WTC11 (cell line): ENCODE measurements at regions not wholly inside any gene's neighbourhood (a gene's known extent, or its start where the extent isn't known, plus 50 kb on each side); places are given as distances from the start of the nearest gene placed in this dataset.

ENCODE experiments used
- ATAC-seq: fragments of 200-7000 bp; cut with Tn5 transposase; 2 replicates; pipeline ENCODE4 v1.10.0; 2021; ENCODE audit warnings: mild to moderate bottlenecking, moderate library complexity
- CTCF ChIA-PET: fragments of 300-600 bp; sonication (Branson Sonifier 250); formaldehyde crosslinking; loops from one replicate; lab custom pipeline; 2021; ENCODE audit warnings: antibody characterized with exemption; lab: Charles Lee
- POLR2A ChIA-PET: fragments of 350-600 bp; sonication (Branson Sonifier 250); formaldehyde crosslinking; loops from one replicate; lab custom pipeline; 2021; ENCODE audit warnings: antibody characterized with exemption; lab: Charles Lee
- DNase-seq: peaks from one replicate; pipeline ENCODE4 v3.0.0; 2021; ENCODE audit warnings: low spot score
- H3K27ac Mint-ChIP-seq: 2 replicates; pipeline ENCODE4 v1.8.0; 2021; ENCODE audit warnings: mixed read lengths
- H3K27me3 Mint-ChIP-seq: 2 replicates; pipeline ENCODE4 v1.8.0; 2021; ENCODE audit warnings: low read depth, mild to moderate bottlenecking, moderate library complexity, mixed read lengths
- H3K36me3 Mint-ChIP-seq: 2 replicates; pipeline ENCODE4 v1.8.0; 2021; ENCODE audit warnings: mixed read lengths
- H3K4me1 Mint-ChIP-seq: 2 replicates; pipeline ENCODE4 v1.8.0; 2022; ENCODE audit warnings: mixed read lengths
- H3K4me3 Mint-ChIP-seq: 2 replicates; pipeline ENCODE4 v1.8.0; 2021; ENCODE audit warnings: mild to moderate bottlenecking, moderate library complexity, mixed read lengths
- H3K9me3 Mint-ChIP-seq: 2 replicates; pipeline ENCODE4 v1.8.0; 2021; ENCODE audit warnings: mixed read lengths
- CREM ChIP-seq: sonication (generic); formaldehyde crosslinking; IDR thresholded peaks from 2 replicates; pipeline ENCODE4 v1.8.1; 2022; ENCODE audit warnings: mild to moderate bottlenecking, missing genetic modification reagents, moderate library complexity
- ETV6 ChIP-seq: sonication (generic); formaldehyde crosslinking; IDR thresholded peaks from 2 replicates; pipeline ENCODE4 v1.8.1; 2022; ENCODE audit warnings: mild to moderate bottlenecking, missing genetic modification reagents
- GRHL2 ChIP-seq: fragments of 250-450 bp; sonication (Bioruptor Pico); IDR thresholded peaks from 2 replicates; pipeline ENCODE4 v1.8.0; 2022; ENCODE audit warnings: mild to moderate bottlenecking, moderate library complexity; ENCODE audit not compliant: insufficient replicate concordance, severe bottlenecking
- JAZF1 ChIP-seq: fragments of 250-450 bp; sonication (Bioruptor Pico); IDR thresholded peaks from 2 replicates; pipeline ENCODE4 v1.9.0; 2021; ENCODE audit warnings: moderate library complexity, mild to moderate bottlenecking, inconsistent platforms
- NR1H2 ChIP-seq: sonication (generic); formaldehyde crosslinking; IDR thresholded peaks from 2 replicates; pipeline ENCODE4 v1.9.0; 2021; ENCODE audit warnings: mild to moderate bottlenecking, moderate library complexity, missing genetic modification reagents
- RORB ChIP-seq: fragments of 250-450 bp; sonication (Bioruptor Pico); IDR thresholded peaks from 2 replicates; pipeline ENCODE4 v1.9.0; 2021; ENCODE audit warnings: mild to moderate bottlenecking
- SOX15 ChIP-seq: fragments of 250-450 bp; sonication (Bioruptor Pico); IDR thresholded peaks from 2 replicates; pipeline ENCODE4 v1.9.0; 2021; ENCODE audit warnings: mild to moderate bottlenecking
- ZNF232 ChIP-seq: sonication (generic); formaldehyde crosslinking; IDR thresholded peaks from 2 replicates; pipeline ENCODE4 v1.8.0; 2022; ENCODE audit warnings: mild to moderate bottlenecking, missing genetic modification reagents
- ZNF263 ChIP-seq: sonication (generic); formaldehyde crosslinking; IDR thresholded peaks from 2 replicates; pipeline ENCODE4 v1.8.1; 2022; ENCODE audit warnings: low read depth, mild to moderate bottlenecking, moderate library complexity, missing genetic modification reagents
- ZNF416 ChIP-seq: fragments of 250-450 bp; sonication (Bioruptor Pico); IDR thresholded peaks from 2 replicates; pipeline ENCODE4 v1.9.0; 2021; ENCODE audit warnings: mild to moderate bottlenecking, inconsistent platforms
- TF ChIP-seq, protein P1 (sequence below): sonication (generic); formaldehyde crosslinking; IDR thresholded peaks from 2 replicates; pipeline ENCODE4 v1.8.1; 2022; ENCODE audit warnings: mild to moderate bottlenecking, missing genetic modification reagents, moderate library complexity, borderline replicate concordance
- TF ChIP-seq, protein P2 (sequence below): fragments of 250-450 bp; sonication (Bioruptor Pico); IDR thresholded peaks from 2 replicates; pipeline ENCODE4 v1.8.0; 2021; ENCODE audit warnings: mild to moderate bottlenecking
- TF ChIP-seq, protein P3 (sequence below): sonication (generic); formaldehyde crosslinking; IDR thresholded peaks from 2 replicates; pipeline ENCODE4 v1.8.0; 2022; ENCODE audit warnings: mild to moderate bottlenecking, missing genetic modification reagents
- TF ChIP-seq, protein P4 (sequence below): sonication (generic); formaldehyde crosslinking; IDR thresholded peaks from 2 replicates; pipeline ENCODE4 v1.8.0; 2022; ENCODE audit warnings: mild to moderate bottlenecking, missing genetic modification reagents
- TF ChIP-seq, protein P5 (sequence below): sonication (generic); formaldehyde crosslinking; IDR thresholded peaks from 2 replicates; pipeline ENCODE4 v1.8.1; 2023; ENCODE audit warnings: mild to moderate bottlenecking, missing genetic modification reagents, moderate library complexity
- TF ChIP-seq, protein P6 (sequence below): sonication (generic); formaldehyde crosslinking; IDR thresholded peaks from 2 replicates; pipeline ENCODE4 v1.8.1; 2023; ENCODE audit warnings: mild to moderate bottlenecking, missing genetic modification reagents, moderate library complexity

DNA sequence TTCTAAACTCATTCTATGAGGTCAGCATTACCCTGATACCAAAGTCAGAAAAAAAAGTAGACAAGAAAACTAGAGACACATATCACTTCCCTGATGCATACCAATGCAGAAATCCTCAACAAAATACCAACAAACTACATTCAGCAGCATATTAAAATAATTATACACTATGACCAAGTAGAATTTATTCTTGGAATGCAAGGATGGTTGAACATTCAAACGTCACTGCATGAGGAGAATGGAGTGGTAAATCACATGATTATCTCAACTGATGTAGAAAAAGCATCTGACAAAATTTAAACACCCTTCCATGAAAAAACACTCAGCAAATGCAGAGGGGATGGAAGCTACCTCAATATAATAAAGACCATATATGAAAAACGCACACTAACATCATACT, 155.0 kb upstream of the KCNJ18 start:
- H3K27ac Mint-ChIP-seq, result no peak overlapping the region
- peaks cover 50% of the 10 kb centered on the region for H3K9me3 Mint-ChIP-seq
- TF ChIP-seq, protein P1, sequence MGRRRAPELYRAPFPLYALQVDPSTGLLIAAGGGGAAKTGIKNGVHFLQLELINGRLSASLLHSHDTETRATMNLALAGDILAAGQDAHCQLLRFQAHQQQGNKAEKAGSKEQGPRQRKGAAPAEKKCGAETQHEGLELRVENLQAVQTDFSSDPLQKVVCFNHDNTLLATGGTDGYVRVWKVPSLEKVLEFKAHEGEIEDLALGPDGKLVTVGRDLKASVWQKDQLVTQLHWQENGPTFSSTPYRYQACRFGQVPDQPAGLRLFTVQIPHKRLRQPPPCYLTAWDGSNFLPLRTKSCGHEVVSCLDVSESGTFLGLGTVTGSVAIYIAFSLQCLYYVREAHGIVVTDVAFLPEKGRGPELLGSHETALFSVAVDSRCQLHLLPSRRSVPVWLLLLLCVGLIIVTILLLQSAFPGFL, result no peak
- TF ChIP-seq, protein P2, sequence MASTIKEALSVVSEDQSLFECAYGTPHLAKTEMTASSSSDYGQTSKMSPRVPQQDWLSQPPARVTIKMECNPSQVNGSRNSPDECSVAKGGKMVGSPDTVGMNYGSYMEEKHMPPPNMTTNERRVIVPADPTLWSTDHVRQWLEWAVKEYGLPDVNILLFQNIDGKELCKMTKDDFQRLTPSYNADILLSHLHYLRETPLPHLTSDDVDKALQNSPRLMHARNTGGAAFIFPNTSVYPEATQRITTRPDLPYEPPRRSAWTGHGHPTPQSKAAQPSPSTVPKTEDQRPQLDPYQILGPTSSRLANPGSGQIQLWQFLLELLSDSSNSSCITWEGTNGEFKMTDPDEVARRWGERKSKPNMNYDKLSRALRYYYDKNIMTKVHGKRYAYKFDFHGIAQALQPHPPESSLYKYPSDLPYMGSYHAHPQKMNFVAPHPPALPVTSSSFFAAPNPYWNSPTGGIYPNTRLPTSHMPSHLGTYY, result no peak
- no peak for TF ChIP-seq ETV6
- TF ChIP-seq, protein P3, sequence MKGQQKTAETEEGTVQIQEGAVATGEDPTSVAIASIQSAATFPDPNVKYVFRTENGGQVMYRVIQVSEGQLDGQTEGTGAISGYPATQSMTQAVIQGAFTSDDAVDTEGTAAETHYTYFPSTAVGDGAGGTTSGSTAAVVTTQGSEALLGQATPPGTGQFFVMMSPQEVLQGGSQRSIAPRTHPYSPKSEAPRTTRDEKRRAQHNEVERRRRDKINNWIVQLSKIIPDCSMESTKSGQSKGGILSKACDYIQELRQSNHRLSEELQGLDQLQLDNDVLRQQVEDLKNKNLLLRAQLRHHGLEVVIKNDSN (CRISPR knock-in tag), result no peak
- no peak for TF ChIP-seq JAZF1
- TF ChIP-seq NR1H2 (CRISPR knock-in tag), result no peak
- TF ChIP-seq, protein P4, sequence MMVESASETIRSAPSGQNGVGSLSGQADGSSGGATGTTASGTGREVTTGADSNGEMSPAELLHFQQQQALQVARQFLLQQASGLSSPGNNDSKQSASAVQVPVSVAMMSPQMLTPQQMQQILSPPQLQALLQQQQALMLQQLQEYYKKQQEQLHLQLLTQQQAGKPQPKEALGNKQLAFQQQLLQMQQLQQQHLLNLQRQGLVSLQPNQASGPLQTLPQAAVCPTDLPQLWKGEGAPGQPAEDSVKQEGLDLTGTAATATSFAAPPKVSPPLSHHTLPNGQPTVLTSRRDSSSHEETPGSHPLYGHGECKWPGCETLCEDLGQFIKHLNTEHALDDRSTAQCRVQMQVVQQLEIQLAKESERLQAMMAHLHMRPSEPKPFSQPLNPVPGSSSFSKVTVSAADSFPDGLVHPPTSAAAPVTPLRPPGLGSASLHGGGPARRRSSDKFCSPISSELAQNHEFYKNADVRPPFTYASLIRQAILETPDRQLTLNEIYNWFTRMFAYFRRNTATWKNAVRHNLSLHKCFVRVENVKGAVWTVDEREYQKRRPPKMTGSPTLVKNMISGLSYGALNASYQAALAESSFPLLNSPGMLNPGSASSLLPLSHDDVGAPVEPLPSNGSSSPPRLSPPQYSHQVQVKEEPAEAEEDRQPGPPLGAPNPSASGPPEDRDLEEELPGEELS (CRISPR knock-in tag), result no peak
- TF ChIP-seq, protein P5, sequence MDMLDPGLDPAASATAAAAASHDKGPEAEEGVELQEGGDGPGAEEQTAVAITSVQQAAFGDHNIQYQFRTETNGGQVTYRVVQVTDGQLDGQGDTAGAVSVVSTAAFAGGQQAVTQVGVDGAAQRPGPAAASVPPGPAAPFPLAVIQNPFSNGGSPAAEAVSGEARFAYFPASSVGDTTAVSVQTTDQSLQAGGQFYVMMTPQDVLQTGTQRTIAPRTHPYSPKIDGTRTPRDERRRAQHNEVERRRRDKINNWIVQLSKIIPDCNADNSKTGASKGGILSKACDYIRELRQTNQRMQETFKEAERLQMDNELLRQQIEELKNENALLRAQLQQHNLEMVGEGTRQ, result no peak
- TF ChIP-seq ZNF263 (CRISPR knock-in tag), result no peak
- no peak for TF ChIP-seq GRHL2 (CRISPR knock-in tag)
- TF ChIP-seq ZNF232, result no peak
- TF ChIP-seq RORB (CRISPR knock-in tag), result no peak
- H3K4me3 Mint-ChIP-seq, result no peak overlapping the region
- ChIA-PET POLR2A (no interaction called here), CTCF (no interaction called here)
- no peaks in the 10 kb centered on the region for H3K27me3 Mint-ChIP-seq
- peaks cover 39% of the 10 kb centered on the region for H3K36me3 Mint-ChIP-seq
- DNase-seq (no peak), ATAC-seq (no peak)
- H3K4me1 Mint-ChIP-seq, result no peaks in the 10 kb centered on the region

DNA sequence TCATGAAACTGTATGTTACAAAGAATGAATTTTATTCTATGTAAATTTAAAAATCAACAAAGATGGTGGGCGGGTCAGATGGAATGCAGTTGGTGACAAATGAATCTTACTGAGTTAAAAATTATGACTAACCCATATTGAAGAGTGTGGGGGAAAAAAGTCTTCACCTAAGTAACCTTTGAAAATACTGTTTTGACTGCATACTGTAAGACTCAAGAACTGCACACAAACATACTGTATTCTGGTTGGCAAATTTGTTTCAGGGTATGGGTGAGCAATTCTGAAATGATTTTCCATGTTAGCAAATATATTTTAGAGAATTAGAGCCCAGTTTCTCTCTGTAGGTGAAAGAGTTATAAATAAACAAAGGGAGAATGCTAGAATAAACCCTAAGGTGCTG, 153.7 kb upstream of the KCNJ18 start:
- no peaks in the 10 kb centered on the region for H3K27me3 Mint-ChIP-seq
- H3K4me3 Mint-ChIP-seq, result no peak overlapping the region
- CTCF ChIA-PET, result no interaction called here
- peaks cover 41% of the 10 kb centered on the region for H3K36me3 Mint-ChIP-seq
- H3K9me3 Mint-ChIP-seq, result peaks cover 50% of the 10 kb centered on the region
- TF ChIP-seq, protein P6, sequence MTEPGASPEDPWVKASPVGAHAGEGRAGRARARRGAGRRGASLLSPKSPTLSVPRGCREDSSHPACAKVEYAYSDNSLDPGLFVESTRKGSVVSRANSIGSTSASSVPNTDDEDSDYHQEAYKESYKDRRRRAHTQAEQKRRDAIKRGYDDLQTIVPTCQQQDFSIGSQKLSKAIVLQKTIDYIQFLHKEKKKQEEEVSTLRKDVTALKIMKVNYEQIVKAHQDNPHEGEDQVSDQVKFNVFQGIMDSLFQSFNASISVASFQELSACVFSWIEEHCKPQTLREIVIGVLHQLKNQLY (CRISPR knock-in tag), result no peak
- TF ChIP-seq, protein P2, result no peak
- no peak for TF ChIP-seq CREM (CRISPR knock-in tag)
- TF ChIP-seq, all 79 proteins: peak for 0
- Mint-ChIP-seq H3K4me1 (no peaks in the 10 kb centered on the region), H3K27ac (no peak overlapping the region)
- DNase-seq (no peak), ATAC-seq (no peak)
- POLR2A ChIA-PET, result no interaction called here

DNA sequence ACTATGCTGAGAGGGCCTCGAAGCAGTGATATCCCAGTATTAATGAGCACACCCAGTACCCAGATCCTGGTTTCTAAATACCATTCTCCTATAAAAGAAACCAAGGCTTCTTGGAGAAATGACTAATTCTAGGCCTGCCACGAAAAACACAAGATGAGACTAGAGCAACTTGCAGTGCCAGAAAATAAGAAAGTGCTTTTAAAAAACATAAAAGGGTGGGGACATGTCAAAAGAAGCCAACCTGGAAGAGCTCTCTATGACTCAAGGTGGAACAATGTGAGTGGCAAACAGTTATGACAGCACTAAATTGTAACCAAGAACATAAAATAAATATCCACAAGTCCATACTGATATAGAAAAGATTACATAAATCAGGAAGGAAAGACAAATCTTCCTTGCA, 153.2 kb upstream of the KCNJ18 start:
- Mint-ChIP-seq H3K4me1 (no peaks in the 10 kb centered on the region), H3K36me3 (peaks cover 43% of the 10 kb centered on the region), H3K27ac (no peak overlapping the region), H3K9me3 (peaks cover 50% of the 10 kb centered on the region), H3K27me3 (no peaks in the 10 kb centered on the region), H3K4me3 (no peak overlapping the region)
- no peak for ATAC-seq
- no peak for DNase-seq
- POLR2A ChIA-PET, result no interaction called here
- CTCF ChIA-PET, result no interaction called here
- TF ChIP-seq ZNF263 (CRISPR knock-in tag) (no peak), SOX15 (CRISPR knock-in tag) (no peak), ZNF416 (no peak)
